ENCODE measurements at regions not wholly inside any gene's neighbourhood (a gene's known extent, or its start where the extent isn't known, plus 50 kb on each side); places are given as distances from the start of the nearest gene placed in this dataset.
"Not testable (repeated sequence)": the region's sequence is repeated elsewhere in the genome, so short reads cannot be mapped to it uniquely, and the experiment has no call there.

DNA sequence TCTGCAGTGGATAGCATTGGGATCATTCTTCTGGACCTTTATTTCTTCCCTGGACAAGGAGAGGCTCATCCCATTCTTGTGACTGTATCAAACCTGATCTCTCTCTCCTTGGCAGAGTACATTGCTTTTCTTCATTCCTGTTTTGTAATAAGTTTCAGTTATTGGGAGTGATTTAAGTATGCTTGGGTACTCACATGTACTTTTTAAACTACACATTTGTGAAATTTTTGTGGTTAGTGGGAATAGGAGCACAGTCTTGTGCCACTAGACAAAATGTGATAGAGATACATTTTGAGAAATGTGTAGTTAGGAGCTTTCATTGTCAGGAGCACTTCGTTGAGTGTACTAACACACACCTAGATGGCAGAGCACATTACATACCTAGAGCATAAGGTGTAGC is 262.6 kb downstream of the C3orf38 start:
- no peak for DNase-seq

DNA sequence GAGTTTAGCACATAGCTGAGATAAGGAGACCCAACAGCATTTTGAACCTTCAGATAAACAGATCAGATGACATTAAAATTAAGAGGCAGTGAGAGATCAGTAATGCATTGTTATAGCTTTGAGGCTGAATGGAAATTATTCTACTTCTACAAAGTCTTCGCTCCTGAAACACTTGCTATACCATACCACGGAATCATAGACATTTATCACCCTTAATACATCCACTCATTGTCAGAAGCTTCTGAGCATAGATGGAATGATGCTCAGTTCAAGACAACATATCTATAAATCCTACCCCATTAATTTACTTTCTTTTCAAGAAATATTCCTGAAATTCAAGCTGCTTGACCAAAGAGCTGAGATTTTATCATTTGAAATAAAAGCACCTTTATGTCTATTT is 266.7 kb downstream of the C3orf38 start:
- no peak for DNase-seq

DNA sequence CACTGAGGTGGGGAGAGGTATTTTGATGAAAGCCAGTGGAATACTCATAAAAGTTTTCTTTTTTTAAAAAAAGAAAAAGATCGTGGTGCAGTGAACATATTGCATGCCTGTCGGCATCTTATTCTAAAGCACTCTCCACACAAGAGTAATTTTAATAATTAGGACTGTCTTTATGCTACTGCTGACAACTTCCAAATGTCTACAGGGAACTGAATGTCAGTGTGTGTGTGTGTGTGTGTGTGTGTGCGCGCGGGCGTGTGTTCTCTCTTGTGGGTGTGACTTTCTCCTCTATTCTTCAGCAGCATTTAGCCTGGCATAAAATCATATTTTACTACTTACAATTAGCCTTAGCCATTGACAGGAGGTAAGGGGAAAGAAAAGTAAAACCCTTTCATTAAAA is 268.5 kb downstream of the C3orf38 start:
- no peak for DNase-seq

DNA sequence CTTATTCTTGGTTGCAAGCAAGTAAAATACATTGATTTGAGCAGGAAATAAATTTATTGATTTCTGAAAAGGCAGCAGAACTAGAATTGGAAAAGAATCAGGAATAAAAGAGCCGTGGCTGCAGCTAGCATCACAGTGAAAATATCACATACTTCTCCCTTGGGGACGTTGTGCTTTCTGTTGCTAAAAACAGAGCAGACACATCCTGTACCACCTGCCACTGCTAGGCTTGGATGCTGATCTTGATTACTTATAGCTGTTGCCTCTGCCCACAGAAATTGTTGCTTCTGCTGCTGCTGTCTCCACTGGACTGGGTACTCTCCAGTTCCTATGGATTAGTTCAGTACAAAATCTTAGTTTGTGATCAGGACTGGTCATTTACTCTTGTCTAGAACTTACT is 283.8 kb downstream of the C3orf38 start:
- no peak for DNase-seq

DNA sequence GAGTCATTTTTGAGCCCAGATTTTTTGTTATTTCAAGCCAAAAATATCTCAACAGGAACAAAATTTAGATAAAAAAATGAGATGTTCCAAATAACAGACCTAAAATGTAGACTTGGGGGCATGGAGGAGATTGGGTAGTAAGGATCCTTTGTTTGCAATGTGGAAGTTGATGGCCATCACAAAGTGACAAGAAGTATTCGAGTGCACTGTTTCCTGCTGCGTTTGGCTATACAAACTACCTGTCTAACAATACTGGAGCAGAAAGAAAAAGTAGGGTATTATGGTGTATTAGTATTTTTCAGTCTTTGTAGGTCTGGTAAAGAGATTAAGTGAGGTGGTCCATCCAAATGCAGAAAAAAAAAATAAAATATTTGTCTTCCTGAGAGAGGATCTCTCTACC is 284.2 kb downstream of the C3orf38 start:
- no peak for DNase-seq

DNA sequence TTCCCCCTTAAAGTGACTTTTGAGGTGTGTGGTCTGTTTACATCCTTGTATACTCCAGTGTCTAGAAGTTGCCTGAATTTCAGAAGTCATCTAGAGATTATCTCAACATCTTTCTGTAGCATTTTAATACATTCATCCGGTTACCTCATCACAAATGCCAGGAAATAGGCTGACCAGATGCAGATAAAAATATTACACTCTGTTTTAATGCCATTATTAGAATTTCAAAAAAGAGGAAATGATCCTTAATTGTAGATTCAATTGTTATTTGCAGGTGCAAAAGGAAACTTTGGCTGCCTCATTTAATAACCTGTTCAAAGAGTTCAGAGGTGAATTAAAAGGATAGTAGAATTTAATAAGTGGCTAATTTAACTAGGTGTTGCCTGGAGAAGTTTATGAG is 290.9 kb downstream of the C3orf38 start:
- DNase-seq = no peak

DNA sequence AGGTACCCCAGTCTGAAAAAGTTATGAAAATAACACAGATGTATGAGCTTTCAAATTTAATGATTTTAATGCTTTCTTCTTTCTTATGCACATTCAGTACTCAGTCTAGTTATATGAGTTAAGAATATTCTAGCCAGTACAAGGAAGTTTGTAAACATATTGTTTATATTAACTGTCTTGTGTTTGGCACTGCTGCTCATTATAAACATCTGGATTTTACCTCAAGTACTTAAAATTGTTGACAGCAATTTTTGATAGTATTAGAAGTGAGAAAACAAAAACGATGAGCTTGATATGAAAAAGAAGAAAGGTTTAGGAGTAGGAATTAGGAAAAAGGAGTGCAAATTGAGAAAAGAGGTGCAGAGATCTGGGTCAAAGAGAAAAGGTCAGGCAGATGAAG is 293.3 kb downstream of the C3orf38 start:
- DNase-seq = no peak

DNA sequence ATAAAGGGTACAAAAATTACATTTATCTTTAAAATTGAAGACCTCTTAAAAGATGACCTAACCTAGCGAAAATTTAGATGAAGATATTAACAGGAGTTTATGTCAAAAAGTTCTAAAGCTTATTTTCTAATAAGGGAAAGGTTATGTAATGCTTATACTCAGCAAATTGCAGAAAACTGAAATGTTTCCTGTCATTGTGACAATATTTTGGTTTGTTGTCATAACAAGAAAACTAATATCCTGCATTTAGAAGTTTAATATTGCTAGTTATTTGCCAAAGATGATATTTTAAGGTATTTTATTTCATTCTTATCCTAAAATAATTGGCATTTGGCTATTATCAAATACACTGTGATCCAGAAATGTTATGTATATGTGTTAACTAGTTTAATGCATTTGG is 294.5 kb downstream of the C3orf38 start:
- DNase-seq = no peak

DNA sequence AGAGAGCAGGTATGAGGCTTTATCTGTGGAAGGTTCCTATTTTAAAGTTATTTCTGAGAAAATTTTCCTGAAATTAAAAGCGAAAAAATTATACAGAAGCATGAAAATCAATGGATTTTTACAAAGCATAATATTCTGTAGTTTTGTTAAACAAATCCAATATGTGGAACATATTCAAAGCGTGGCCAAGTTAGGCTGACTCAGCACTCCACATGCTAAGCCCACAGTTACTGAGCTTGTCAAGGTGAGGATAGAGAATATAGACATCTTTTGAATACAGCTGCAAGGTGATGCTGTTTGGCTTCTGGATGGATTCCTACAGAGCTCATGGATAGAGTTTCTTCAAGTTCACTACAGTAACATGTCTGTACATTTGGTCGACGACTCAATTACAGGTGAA is 302.5 kb downstream of the C3orf38 start:
- no peak for DNase-seq

DNA sequence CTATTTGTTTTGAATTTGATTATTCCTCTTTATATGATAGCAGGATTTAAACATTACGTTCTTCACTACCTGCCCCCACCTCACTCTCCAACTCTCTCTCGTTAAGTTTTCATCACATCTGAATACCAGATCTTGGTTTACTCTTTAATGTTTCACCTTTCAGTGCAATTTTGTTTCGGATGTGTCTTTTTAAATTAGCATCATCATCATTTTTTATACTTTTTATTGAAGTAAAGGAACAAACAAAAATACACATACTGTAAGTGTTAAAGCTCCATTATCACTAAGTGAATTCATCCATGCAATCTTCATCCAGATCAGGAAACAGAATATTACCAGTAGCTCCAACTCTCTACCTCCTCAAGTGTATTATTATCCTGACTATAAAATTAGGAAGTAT is 310.6 kb downstream of the C3orf38 start:
- no peak for DNase-seq

DNA sequence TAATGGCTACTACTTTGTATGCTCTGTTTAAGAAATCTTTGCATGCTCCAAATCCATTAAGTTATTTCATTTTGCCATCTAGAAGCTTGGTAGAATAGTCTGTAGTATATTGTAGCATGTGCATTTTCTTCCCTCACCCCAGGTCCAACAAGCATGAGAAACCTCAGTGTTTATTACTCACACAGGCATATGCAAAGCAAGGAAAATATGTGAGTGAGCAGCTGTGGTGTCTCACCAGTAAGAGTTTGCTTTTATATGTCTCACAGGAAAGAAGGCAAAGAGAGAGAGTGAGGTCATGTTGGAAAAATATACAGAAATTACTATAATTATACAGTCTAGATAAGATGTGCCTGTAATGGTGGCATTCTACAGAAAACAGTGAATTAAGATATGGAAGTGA is 312.5 kb downstream of the C3orf38 start:
- DNase-seq = no peak

DNA sequence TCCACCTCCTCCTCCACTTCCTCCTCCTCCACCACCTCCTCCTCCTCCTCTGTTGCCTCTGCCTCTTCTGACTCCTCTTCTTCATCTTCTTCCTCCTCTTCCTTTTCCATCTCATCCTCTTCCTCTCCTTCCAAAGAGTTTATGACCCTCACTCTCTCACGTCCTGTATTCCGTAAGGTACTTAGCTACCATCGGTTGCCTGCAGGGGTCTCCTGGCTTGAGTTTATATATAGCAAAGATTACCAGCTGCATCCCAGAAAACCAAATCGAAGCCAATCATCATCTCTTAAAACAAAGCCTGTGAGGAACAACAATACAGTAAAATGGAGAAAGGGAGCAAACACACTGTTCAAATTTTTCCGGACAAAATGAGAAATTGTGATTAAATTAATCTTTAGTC is 317.4 kb downstream of the C3orf38 start:
- no peak for DNase-seq

DNA sequence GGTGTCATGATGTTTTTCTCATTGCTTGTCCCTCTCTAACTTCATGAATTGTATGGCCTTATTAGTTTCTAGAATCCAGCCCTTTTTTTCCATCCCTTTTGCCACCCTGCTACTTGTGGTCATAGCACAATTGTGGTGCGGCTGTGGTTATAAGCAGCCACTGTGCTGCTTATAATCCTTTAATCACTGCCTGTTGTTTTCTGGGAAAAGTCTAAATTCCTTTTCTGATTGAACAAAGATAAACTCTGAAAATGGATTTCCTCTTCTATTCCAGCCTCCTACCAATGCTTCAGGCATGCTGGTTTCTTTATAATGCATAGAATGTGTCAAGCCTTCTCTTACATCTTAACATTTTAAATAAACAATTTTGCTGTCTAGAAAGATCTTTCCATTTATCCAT is 319.5 kb downstream of the C3orf38 start:
- DNase-seq = no peak

DNA sequence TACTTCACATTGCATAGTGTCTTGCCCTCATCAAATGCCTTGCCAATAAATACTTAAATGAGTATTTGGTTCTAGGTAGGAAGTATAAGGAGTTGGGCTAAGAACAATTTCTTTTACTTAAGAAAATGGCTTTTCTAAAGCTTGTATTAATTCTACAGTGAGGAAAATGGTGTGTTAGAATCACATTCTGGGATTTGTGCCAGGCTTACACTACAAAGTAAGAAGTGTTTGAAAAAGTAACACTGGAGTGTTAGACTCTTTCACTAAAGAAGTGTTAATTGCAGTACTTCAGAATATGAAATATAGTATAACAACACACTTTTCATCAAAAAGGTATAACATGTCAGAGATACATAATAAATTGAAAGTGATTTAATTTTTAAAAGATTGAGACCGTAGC is 328.7 kb downstream of the C3orf38 start:
- DNase-seq = no peak

DNA sequence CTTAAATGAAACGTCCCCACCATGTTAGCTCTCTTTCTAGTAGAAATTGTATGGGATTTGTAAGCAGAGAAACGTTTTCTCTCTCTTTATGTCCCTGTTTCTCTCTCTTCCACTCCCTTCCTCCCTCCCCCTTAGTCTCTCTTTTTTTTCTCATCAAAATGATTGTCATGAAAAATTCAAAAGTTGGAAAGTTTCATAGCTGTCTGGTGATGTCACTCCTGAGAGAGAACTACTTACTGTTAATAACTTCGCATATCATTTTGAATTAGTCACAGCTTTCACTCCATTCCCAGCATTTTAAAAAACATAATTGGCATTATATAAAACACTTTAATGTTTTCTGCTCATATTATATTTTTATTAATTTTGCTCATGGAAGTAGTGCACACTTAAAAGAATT is 331.1 kb downstream of the C3orf38 start:
- DNase-seq = no peak

DNA sequence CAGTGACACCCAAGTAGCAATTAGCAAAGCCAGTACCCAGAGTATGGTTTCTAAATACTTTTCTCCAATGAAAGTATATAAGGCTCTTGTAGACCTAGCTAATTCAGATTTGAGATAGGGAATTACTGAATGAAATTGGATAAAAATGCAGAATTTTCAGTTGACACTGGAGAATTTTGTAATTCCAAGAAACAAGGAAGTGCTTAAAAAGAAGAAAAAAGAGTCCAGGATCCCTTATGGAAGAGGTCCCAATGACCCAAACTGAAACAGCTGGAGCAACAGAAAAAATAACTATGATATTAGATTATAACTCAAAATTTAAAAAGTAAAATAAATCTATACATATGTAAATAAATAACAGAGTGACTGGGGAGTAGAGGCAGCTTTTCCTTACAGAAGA is 335.2 kb downstream of the C3orf38 start:
- DNase-seq = no peak

DNA sequence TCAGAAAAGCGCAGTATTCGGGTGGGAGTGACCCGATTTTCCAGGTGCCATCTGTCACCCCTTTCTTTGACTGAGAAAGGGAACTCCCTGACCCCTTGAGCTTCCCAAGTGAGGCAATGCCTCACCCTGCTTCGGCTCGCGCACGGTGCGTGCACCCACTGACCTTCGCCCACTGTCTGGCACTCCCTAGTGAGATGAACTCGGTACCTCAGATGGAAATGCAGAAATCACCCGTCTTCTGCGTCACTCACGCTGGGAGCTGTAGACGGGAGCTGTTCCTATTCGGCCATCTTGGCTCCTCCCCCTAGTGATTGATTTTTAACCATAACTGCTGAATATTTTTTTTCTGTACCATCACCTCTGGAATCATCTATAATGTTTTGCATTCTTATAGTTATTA is 359.1 kb downstream of the C3orf38 start:
- not testable (repeated sequence) for DNase-seq

DNA sequence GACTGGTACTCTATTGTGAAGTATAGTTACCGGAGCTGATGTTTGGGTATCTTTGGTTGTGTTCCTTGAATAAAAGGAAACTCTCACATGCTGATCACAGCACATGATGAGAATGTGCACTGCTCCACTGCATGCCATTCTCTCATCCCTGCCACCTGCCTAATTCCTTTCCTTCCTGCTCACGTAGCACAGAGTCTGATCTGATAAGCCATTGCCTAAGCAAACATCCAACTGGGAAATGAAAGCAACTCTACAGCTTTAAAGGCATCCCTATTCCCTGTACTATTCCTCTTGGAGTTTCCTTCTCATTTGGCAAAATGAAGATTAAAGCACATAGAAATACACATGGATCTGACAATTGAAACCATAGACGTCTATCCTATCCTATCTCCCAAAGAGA is 359.8 kb downstream of the C3orf38 start:
- no peak for DNase-seq

DNA sequence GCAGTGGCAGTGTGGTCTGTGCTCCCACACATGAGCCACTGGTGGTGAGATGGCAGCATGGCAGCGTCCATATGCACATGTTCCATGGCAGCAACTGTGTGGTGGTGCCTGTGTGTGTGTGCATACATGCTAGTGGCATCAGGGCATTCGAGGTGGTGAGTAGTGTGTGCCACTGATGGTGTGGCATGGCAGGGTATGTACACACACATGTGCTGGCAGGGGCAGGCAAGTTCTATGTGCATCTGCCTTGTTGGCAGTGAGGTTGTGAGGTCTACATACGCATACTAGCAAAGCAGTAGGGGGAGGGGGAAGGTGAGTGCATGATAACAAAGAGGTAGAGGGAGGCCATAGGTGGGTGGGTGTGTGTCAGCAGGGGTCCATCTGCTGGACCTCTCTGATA is 378.7 kb downstream of the C3orf38 start:
- DNase-seq = no peak

DNA sequence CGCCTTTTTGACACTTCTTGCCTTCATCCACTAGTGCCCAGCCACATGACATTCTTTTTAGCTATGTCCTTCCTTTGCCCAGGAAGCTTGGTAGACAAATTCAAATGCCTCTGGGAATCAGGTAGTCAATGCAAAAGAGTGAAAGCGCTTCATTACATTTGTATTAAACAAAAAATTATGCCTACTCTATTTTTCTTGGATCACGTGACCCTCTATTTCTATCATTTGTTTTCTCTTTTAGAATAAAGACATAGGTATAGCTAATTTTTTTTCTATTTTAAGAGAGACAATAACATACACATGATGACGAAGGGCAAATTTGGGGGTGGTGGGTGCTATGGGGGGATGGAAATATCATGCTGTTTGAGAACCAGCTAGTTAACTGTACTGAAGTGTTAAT is 384.8 kb downstream of the C3orf38 start:
- DNase-seq = no peak

DNA sequence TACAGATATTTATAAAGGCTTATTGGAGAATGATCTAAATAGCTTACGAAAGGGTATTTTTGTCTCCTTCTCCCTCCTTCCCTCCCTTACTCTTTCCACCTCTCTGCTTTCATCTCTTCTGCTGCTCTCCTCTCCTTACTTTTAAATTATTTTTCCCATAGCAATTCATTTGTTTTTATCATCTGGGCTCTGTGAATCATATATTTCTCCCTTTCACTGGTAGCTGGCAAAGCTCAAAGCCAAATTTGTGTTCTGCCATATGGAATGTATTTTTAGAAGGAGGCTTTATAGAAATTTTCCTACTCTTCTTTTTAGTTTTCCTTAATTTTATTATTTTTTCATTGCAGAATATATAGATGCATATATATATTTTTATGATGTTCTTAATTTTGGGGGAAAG is 385.8 kb downstream of the C3orf38 start:
- DNase-seq = no peak

DNA sequence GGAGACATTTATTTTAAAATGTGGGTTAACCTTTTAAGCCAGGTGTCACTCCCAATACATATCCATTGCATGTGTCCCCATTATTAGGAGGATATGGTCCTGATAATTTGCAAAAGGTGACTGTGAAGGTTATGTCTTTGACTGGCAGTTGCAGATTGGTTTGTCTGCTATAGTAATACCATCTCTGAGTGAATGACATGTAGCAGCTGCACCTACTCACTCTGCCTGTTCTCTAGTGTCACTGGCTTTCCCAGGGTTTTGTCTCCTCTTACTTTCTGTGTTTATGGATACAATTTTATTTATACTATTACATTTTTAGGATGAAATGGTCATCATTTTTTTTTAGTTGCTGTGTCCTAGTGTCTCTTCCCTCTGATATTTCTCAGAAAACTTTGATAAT is 393.2 kb downstream of the C3orf38 start:
- DNase-seq = no peak

DNA sequence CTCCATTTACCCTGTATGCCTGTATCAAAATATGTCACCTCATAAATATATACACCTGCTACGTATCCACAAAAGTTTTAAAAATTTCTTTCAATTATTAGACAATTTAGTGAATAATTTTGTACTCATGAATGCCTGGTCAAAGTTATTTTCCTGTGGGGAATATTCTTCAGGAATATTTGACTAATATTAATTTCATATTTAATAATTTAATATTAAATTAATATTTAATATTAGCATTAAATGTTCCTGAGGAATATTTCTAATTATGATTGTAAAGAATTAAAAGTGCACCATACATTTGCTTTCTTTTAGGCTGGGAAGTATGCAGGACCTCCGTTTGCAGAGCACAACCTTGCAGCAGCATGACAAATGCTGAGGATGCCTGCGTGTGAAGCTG is 422.7 kb downstream of the C3orf38 start:
- no peak for DNase-seq

DNA sequence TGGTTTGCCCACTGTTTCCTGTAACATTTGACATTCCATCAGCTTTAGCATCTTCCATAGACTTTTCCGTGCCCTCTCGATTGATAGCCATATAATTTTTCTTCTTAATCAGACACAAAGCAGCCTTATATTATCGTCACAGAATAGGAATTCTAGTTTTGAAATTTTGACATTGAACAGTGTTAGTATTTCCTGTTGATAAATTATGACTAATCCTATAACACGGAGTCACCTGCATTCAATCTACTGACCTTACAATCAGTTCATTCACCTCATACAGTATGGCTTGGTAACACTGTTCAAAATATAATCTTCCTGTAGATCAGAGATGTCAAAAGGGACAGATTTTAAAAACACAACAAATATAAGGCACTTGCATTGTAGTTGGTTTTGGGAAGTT is 423.7 kb downstream of the C3orf38 start:
- no peak for DNase-seq

DNA sequence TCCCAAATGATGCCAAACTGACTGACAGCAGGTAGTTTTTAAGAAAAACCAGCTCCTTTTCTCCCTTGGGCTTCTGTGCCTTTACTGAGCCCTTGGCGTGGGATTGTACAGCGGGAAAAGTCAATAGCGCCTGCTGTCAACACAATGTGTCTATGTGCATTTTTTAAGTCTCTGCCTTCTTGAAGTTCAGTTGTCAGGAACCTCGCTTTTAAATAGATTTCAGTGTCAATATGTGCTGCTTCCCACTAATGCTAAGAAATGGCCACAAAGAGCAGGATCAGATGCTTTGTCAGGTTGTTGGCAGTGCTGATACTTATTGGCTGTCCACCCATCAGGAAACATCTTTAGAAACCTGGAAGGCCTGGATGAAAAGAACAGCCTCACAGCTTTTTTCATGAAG is 424.4 kb downstream of the C3orf38 start:
- DNase-seq = no peak

DNA sequence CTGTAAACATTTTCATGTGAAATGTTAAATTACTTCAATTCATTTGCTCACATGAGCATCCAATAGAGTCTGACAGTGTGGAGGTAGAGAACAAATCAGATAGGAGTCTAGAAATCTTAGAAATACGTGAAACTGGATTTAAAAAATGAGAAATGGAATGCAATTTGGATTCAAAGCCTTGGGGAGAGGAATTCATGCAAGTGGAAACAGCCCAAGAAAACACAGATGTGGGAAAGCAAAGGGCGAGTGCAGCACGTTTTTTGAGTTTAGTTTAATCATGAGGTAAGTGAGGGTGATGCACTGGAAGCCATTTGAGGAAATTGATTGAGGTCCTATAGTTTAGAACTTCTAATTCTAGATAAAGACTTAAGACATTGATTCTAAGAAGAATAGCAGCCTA is 434.7 kb downstream of the C3orf38 start:
- DNase-seq = no peak

Measured in NCI-H1930 (cell line).